ENCODE measurements at regions not wholly inside any gene's neighbourhood (a gene's known extent, or its start where the extent isn't known, plus 50 kb on each side); places are given as distances from the start of the nearest gene placed in this dataset.

- no peaks in the 10 kb centered on the region for H3K36me3 ChIP-seq (replicated peaks; ENCODE audit: control insufficient read depth, insufficient read depth, low read length)
- H3K27me3 ChIP-seq (ENCODE audit: control insufficient read depth, insufficient read depth, low read length), result no peaks in the 10 kb centered on the region
- no peak overlapping the region for H3K4me3 ChIP-seq (ENCODE audit: insufficient read depth, low read depth, low read length)
- DNase-seq, result no peak
Observed at GRCh38 chr10:20473023-20473760, 423.9 kb downstream of the NEBL start.

- no peaks in the 10 kb centered on the region for H3K27me3 ChIP-seq (ENCODE audit: control insufficient read depth, insufficient read depth, low read length)
- DNase-seq, result no peak
- H3K36me3 ChIP-seq (replicated peaks; ENCODE audit: control insufficient read depth, insufficient read depth, low read length), result no peaks in the 10 kb centered on the region
- no peak overlapping the region for H3K4me3 ChIP-seq (ENCODE audit: insufficient read depth, low read depth, low read length)
Observed at GRCh38 chr10:20466731-20467130, 430.4 kb downstream of the NEBL start.

GRCh38 chr10:20457649-20458048 is 439.5 kb downstream of the NEBL start:
- DNase-seq, result no peak
- Histone ChIP-seq H3K27me3 (ENCODE audit: control insufficient read depth, insufficient read depth, low read length) (no peaks in the 10 kb centered on the region), H3K36me3 (replicated peaks; ENCODE audit: control insufficient read depth, insufficient read depth, low read length) (no peaks in the 10 kb centered on the region), H3K4me3 (ENCODE audit: insufficient read depth, low read depth, low read length) (no peak overlapping the region)

- no peak for DNase-seq
- Histone ChIP-seq H3K36me3 (replicated peaks; ENCODE audit: control insufficient read depth, insufficient read depth, low read length) (no peaks in the 10 kb centered on the region), H3K4me3 (ENCODE audit: insufficient read depth, low read depth, low read length) (no peak overlapping the region), H3K27me3 (ENCODE audit: control insufficient read depth, insufficient read depth, low read length) (no peaks in the 10 kb centered on the region)
Observed at GRCh38 chr10:20455774-20456173, 441.3 kb downstream of the NEBL start.

GRCh38 chr10:20454331-20454730 is 442.8 kb downstream of the NEBL start:
- no peaks in the 10 kb centered on the region for H3K36me3 ChIP-seq (replicated peaks; ENCODE audit: control insufficient read depth, insufficient read depth, low read length)
- no peak for DNase-seq
- no peak overlapping the region for H3K4me3 ChIP-seq (ENCODE audit: insufficient read depth, low read depth, low read length)
- no peaks in the 10 kb centered on the region for H3K27me3 ChIP-seq (ENCODE audit: control insufficient read depth, insufficient read depth, low read length)

GRCh38 chr10:20446561-20447193 is 450.4 kb downstream of the NEBL start:
- H3K27me3 ChIP-seq (ENCODE audit: control insufficient read depth, insufficient read depth, low read length), result no peaks in the 10 kb centered on the region
- H3K4me3 ChIP-seq (ENCODE audit: insufficient read depth, low read depth, low read length), result no peak overlapping the region
- no peak for DNase-seq
- no peaks in the 10 kb centered on the region for H3K36me3 ChIP-seq (replicated peaks; ENCODE audit: control insufficient read depth, insufficient read depth, low read length)

- Histone ChIP-seq H3K36me3 (replicated peaks; ENCODE audit: control insufficient read depth, insufficient read depth, low read length) (no peaks in the 10 kb centered on the region), H3K4me3 (ENCODE audit: insufficient read depth, low read depth, low read length) (no peak overlapping the region), H3K27me3 (ENCODE audit: control insufficient read depth, insufficient read depth, low read length) (no peaks in the 10 kb centered on the region)
- no peak for DNase-seq
Observed at GRCh38 chr10:20443094-20443493, 454.0 kb downstream of the NEBL start.

GRCh38 chr10:20429742-20430141 is 467.4 kb downstream of the NEBL start:
- H3K4me3 ChIP-seq (ENCODE audit: insufficient read depth, low read depth, low read length), result no peak overlapping the region
- H3K36me3 ChIP-seq (replicated peaks; ENCODE audit: control insufficient read depth, insufficient read depth, low read length), result no peaks in the 10 kb centered on the region
- no peaks in the 10 kb centered on the region for H3K27me3 ChIP-seq (ENCODE audit: control insufficient read depth, insufficient read depth, low read length)
- no peak for DNase-seq

- Histone ChIP-seq H3K4me3 (ENCODE audit: insufficient read depth, low read depth, low read length) (no peak overlapping the region), H3K27me3 (ENCODE audit: control insufficient read depth, insufficient read depth, low read length) (no peaks in the 10 kb centered on the region), H3K36me3 (replicated peaks; ENCODE audit: control insufficient read depth, insufficient read depth, low read length) (no peaks in the 10 kb centered on the region)
- DNase-seq, result no peak
Observed at GRCh38 chr10:20427821-20428220, 469.3 kb downstream of the NEBL start.

- H3K4me3 ChIP-seq (ENCODE audit: insufficient read depth, low read depth, low read length), result no peak overlapping the region
Observed at GRCh38 chr10:20418286-20418685, 478.8 kb downstream of the NEBL start.

GRCh38 chr10:20417791-20418190 is 479.3 kb downstream of the NEBL start:
- Histone ChIP-seq H3K4me3 (ENCODE audit: insufficient read depth, low read depth, low read length) (no peak overlapping the region), H3K36me3 (replicated peaks; ENCODE audit: control insufficient read depth, insufficient read depth, low read length) (no peaks in the 10 kb centered on the region), H3K27me3 (ENCODE audit: control insufficient read depth, insufficient read depth, low read length) (no peaks in the 10 kb centered on the region)
- DNase-seq, result no peak

More at GRCh38 chr10:20418286-20418685, 478.8 kb downstream of the NEBL start:
- H3K36me3 ChIP-seq (replicated peaks; ENCODE audit: control insufficient read depth, insufficient read depth, low read length), result no peaks in the 10 kb centered on the region
- no peaks in the 10 kb centered on the region for H3K27me3 ChIP-seq (ENCODE audit: control insufficient read depth, insufficient read depth, low read length)
- no peak for DNase-seq

- Histone ChIP-seq H3K36me3 (replicated peaks; ENCODE audit: control insufficient read depth, insufficient read depth, low read length) (no peaks in the 10 kb centered on the region), H3K27me3 (ENCODE audit: control insufficient read depth, insufficient read depth, low read length) (no peaks in the 10 kb centered on the region), H3K4me3 (ENCODE audit: insufficient read depth, low read depth, low read length) (no peak overlapping the region)
- no peak for DNase-seq
Observed at GRCh38 chr10:20415684-20416083, 481.4 kb downstream of the NEBL start.

GRCh38 chr10:20407357-20407756 is 489.8 kb downstream of the NEBL start:
- DNase-seq, result no peak
- no peaks in the 10 kb centered on the region for H3K27me3 ChIP-seq (ENCODE audit: control insufficient read depth, insufficient read depth, low read length)
- no peaks in the 10 kb centered on the region for H3K36me3 ChIP-seq (replicated peaks; ENCODE audit: control insufficient read depth, insufficient read depth, low read length)
- no peak overlapping the region for H3K4me3 ChIP-seq (ENCODE audit: insufficient read depth, low read depth, low read length)

- H3K36me3 ChIP-seq (replicated peaks; ENCODE audit: control insufficient read depth, insufficient read depth, low read length), result no peaks in the 10 kb centered on the region
Observed at GRCh38 chr10:20406281-20407104, 490.6 kb downstream of the NEBL start.

GRCh38 chr10:20405761-20406160 is 491.4 kb downstream of the NEBL start:
- DNase-seq, result no peak
- H3K27me3 ChIP-seq (ENCODE audit: control insufficient read depth, insufficient read depth, low read length), result no peaks in the 10 kb centered on the region
- no peaks in the 10 kb centered on the region for H3K36me3 ChIP-seq (replicated peaks; ENCODE audit: control insufficient read depth, insufficient read depth, low read length)
- no peak overlapping the region for H3K4me3 ChIP-seq (ENCODE audit: insufficient read depth, low read depth, low read length)

More at GRCh38 chr10:20406281-20407104, 490.6 kb downstream of the NEBL start:
- H3K27me3 ChIP-seq (ENCODE audit: control insufficient read depth, insufficient read depth, low read length), result no peaks in the 10 kb centered on the region
- no peak overlapping the region for H3K4me3 ChIP-seq (ENCODE audit: insufficient read depth, low read depth, low read length)
- no peak for DNase-seq

Data from H7 (cell line).